ENCODE measurements at regions not wholly inside any gene's neighbourhood (a gene's known extent, or its start where the extent isn't known, plus 50 kb on each side); places are given as distances from the start of the nearest gene placed in this dataset.

- TF ChIP-seq ZNF174 (tag by site-specific recombination; IDR thresholded peaks at IDR 0.05) (no peak), ZFP41 (tag by site-specific recombination; IDR thresholded peaks at IDR 0.05; ENCODE audit: borderline replicate concordance) (no peak), ZNF830 (tag by site-specific recombination; IDR thresholded peaks at IDR 0.05; ENCODE audit: low read depth) (no peak), ZNF777 (tag by site-specific recombination; IDR thresholded peaks at IDR 0.05; ENCODE audit: borderline replicate concordance) (no peak), ZNF600 (tag by site-specific recombination; IDR thresholded peaks at IDR 0.05) (peak; percentile 100), PRDM10 (tag by site-specific recombination; IDR thresholded peaks at IDR 0.05) (peak; percentile 85), SCRT2 (tag by site-specific recombination; IDR thresholded peaks at IDR 0.05) (no peak), HOXC10 (CRISPR knock-in tag; IDR thresholded peaks at IDR 0.05) (no peak), ZNF416 (tag by site-specific recombination; IDR thresholded peaks at IDR 0.05) (no peak), KLF17 (tag by site-specific recombination; IDR thresholded peaks at IDR 0.05) (0 out of 2 replicates have a peak, but pooled peaks have one; percentile 72), ZBTB6 (tag by site-specific recombination; IDR thresholded peaks at IDR 0.05) (no peak), ZNF10 (tag by site-specific recombination; IDR thresholded peaks at IDR 0.05) (no peak), ZBTB26 (tag by site-specific recombination; optimal IDR thresholded peaks at IDR 0.05) (peak; percentile 9), ZNF571 (tag by site-specific recombination; IDR thresholded peaks at IDR 0.05) (no peak), OVOL3 (tag by site-specific recombination; IDR thresholded peaks at IDR 0.05) (no peak), ZFP69B (tag by site-specific recombination; IDR thresholded peaks at IDR 0.05) (no peak), ZNF560 (tag by site-specific recombination; IDR thresholded peaks at IDR 0.05; ENCODE audit: borderline replicate concordance) (no peak), WT1 (tag by site-specific recombination; IDR thresholded peaks at IDR 0.05) (peak; percentile 45), ZNF138 (tag by site-specific recombination; IDR thresholded peaks at IDR 0.05; ENCODE audit: borderline replicate concordance) (no peak), ZNF112 (tag by site-specific recombination; IDR thresholded peaks at IDR 0.05) (no peak), ZNF302 (tag by site-specific recombination; IDR thresholded peaks at IDR 0.05; ENCODE audit: low read depth) (no peak), ZNF654 (tag by site-specific recombination; IDR thresholded peaks at IDR 0.05; ENCODE audit: low read depth) (peak; percentile 83), ZBTB44 (tag by site-specific recombination; IDR thresholded peaks at IDR 0.05) (no peak), ZEB2 (tag by site-specific recombination; IDR thresholded peaks at IDR 0.05) (peak; percentile 68), ZNF18 (tag by site-specific recombination; IDR thresholded peaks at IDR 0.05) (no peak; the same call in 1 of the 2 replicates), ZNF585B (tag by site-specific recombination; IDR thresholded peaks at IDR 0.05) (no peak), ZNF747 (tag by site-specific recombination; IDR thresholded peaks at IDR 0.05) (no peak), ZBTB48 (tag by site-specific recombination; IDR thresholded peaks at IDR 0.05) (no peak), ZNF473 (tag by site-specific recombination; IDR thresholded peaks at IDR 0.05) (no peak), ZNF76 (tag by site-specific recombination; IDR thresholded peaks at IDR 0.05; ENCODE audit: borderline replicate concordance, low read depth) (no peak), ZNF624 (tag by site-specific recombination; IDR thresholded peaks at IDR 0.05) (no peak), KLF1 (tag by site-specific recombination; IDR thresholded peaks at IDR 0.05) (peak; percentile 61)
These were observed 187.9 kb downstream of the OPA1 start (continued) for GRCh38 chr3:193780810-193781478.

All from HEK293 (cell line).